H1 (cell line): ENCODE measurements at regions not wholly inside any gene's neighbourhood (a gene's known extent, or its start where the extent isn't known, plus 50 kb on each side); places are given as distances from the start of the nearest gene placed in this dataset.
A peak's percentile ranks its signal among the peaks of the same experiment; 100 is the strongest.
"Not testable (repeated sequence)": the region's sequence is repeated elsewhere in the genome, so short reads cannot be mapped to it uniquely, and the experiment has no call there.

Experiments
- CTCF ChIA-PET: fragments of 300-600 bp; sonication (Branson Sonifier 250); formaldehyde crosslinking; loops from one replicate; lab custom pipeline; 2021; ENCODE audit not compliant: partially characterized antibody; lab: Charles Lee
- POLR2A ChIA-PET: fragments of 300-600 bp; sonication (Branson Sonifier 250); formaldehyde crosslinking; loops from one replicate; lab custom pipeline; 2021; ENCODE audit warnings: inconsistent platforms; ENCODE audit not compliant: partially characterized antibody; lab: Charles Lee
- DNase-seq, 2 experiments: peaks; one replicate each; pipeline versions ENCODE4 v3.0.0 to v3.0.0-alpha.2; 2010 to 2022; ENCODE audit warnings: low spot score in 2 of 2, low read depth in 1 of 2, mixed read lengths in 1 of 2
- FAIRE-seq: peaks from 2 replicates; lab custom pipeline; 2011; peaks lifted over from hg19 to GRCh38; lab: Jason Lieb, UNC
- H2AFZ ChIP-seq: 2 replicates; pipeline ENCODE4 v1.8.1; 2012; ENCODE audit warnings: low read length, inconsistent platforms
- H2AK5ac ChIP-seq: 2 replicates; pipeline ENCODE4 v1.6.1; 2013; ENCODE audit warnings: low read depth, low read length
- H2BK120ac ChIP-seq: replicated peaks from 2 replicates; pipeline ENCODE3; 2013; ENCODE audit warnings: low read depth, low read length, inconsistent platforms
- H2BK12ac ChIP-seq: 2 replicates; pipeline ENCODE4 v1.6.1; 2013; ENCODE audit warnings: low read depth, low read length
- H2BK15ac ChIP-seq: 2 replicates; pipeline ENCODE4 v1.6.1; 2013; ENCODE audit warnings: low read length
- H2BK20ac ChIP-seq: 2 replicates; pipeline ENCODE4 v1.6.1; 2013; ENCODE audit warnings: low read length
- H2BK5ac ChIP-seq: 2 replicates; pipeline ENCODE4 v1.6.1; 2013; ENCODE audit warnings: low read depth, low read length
- H3K14ac ChIP-seq: 2 replicates; pipeline ENCODE4 v1.6.1; 2013; ENCODE audit warnings: inconsistent platforms; ENCODE audit not compliant: insufficient read length
- H3K18ac ChIP-seq: 2 replicates; pipeline ENCODE4 v1.6.1; 2013; ENCODE audit warnings: low read length; ENCODE audit errors: extremely low read depth
- H3K23ac ChIP-seq: 2 replicates; pipeline ENCODE4 v1.6.1; 2013; ENCODE audit warnings: inconsistent platforms; ENCODE audit not compliant: insufficient read length
- H3K23me2 ChIP-seq: 2 replicates; pipeline ENCODE4 v1.6.1; 2013; ENCODE audit warnings: low read depth, low read length
- H3K27ac ChIP-seq: 2 replicates; pipeline ENCODE4 v1.6.1; 2011; ENCODE audit warnings: low read depth, low read length, inconsistent platforms
- H3K27me3 ChIP-seq, 4 experiments: replicated peaks in 1 of 4; 1 replicate in 1 of 4; 2 replicates in 3 of 4; pipeline versions ENCODE4 v1.6.1 to v1.8.1; 2011 to 2013; ENCODE audit warnings: low read length in 3 of 4, mild to moderate bottlenecking in 3 of 4, inconsistent platforms in 2 of 4, mixed read lengths in 2 of 4, moderate library complexity in 1 of 4; ENCODE audit not compliant: control insufficient read depth in 3 of 4, insufficient read depth in 3 of 4; ENCODE audit errors: extremely low read depth in 1 of 4
- H3K36me3 ChIP-seq, 4 experiments: 2 replicates each; pipeline versions ENCODE4 v1.6.1 to v1.8.1; 2011 to 2013; ENCODE audit warnings: mild to moderate bottlenecking in 4 of 4, low read length in 3 of 4, moderate library complexity in 2 of 4, control low read depth in 1 of 4, inconsistent platforms in 1 of 4; ENCODE audit not compliant: insufficient read depth in 4 of 4, control insufficient read depth in 2 of 4
- H3K4ac ChIP-seq: replicated peaks from 2 replicates; pipeline ENCODE3; 2013; ENCODE audit warnings: low read length, low read depth, mixed read lengths, inconsistent platforms; ENCODE audit not compliant: insufficient read length
- H3K4me1 ChIP-seq, 4 experiments: replicated peaks in 1 of 4; 1 replicate in 1 of 4; 2 replicates in 3 of 4; pipeline versions ENCODE4 v1.6.1 to v1.8.1; 2011 to 2013; ENCODE audit warnings: low read length in 3 of 4, inconsistent platforms in 2 of 4, mixed read lengths in 1 of 4; ENCODE audit not compliant: insufficient read depth in 4 of 4, control insufficient read depth in 3 of 4
- H3K4me2 ChIP-seq, 2 experiments: 2 replicates each; pipeline versions ENCODE4 v1.6.1 to v1.8.1; 2011 to 2013; ENCODE audit warnings: low read depth in 2 of 2, low read length in 2 of 2, control low read depth in 1 of 2, inconsistent platforms in 1 of 2, mild to moderate bottlenecking in 1 of 2; ENCODE audit not compliant: insufficient read depth in 1 of 2
- H3K4me3 ChIP-seq, 4 experiments: fragments of 200-600, 300-600 bp in 1 of 4; sonication (generic), shearing (Covaris generic), sonication (Bioruptor Twin) in 1 of 4; 2 replicates each; pipeline versions ENCODE4 v1.5.1 to v1.8.1; 2011 to 2016; ENCODE audit warnings: low read length in 4 of 4, low read depth in 3 of 4, control low read depth in 2 of 4, inconsistent platforms in 2 of 4, mild to moderate bottlenecking in 2 of 4, mixed read lengths in 1 of 4, moderate library complexity in 1 of 4; ENCODE audit not compliant: insufficient read depth in 2 of 4; ENCODE audit errors: extremely low read depth in 1 of 4
- H3K56ac ChIP-seq: replicated peaks from 2 replicates; pipeline ENCODE3; 2013; ENCODE audit warnings: low read depth, mild to moderate bottlenecking, mixed read lengths, low read length, inconsistent platforms; ENCODE audit not compliant: insufficient read length
- H3K79me1 ChIP-seq: 2 replicates; pipeline ENCODE4 v1.6.1; 2013; ENCODE audit warnings: low read depth, low read length, control low read depth
- H3K79me2 ChIP-seq, 2 experiments: 2 replicates each; pipeline versions ENCODE4 v1.6.1 to v1.8.1; 2012 to 2013; ENCODE audit warnings: low read length in 2 of 2, mild to moderate bottlenecking in 2 of 2, inconsistent platforms in 1 of 2; ENCODE audit not compliant: insufficient read depth in 2 of 2, control insufficient read depth in 1 of 2
- H3K9ac ChIP-seq, 4 experiments: replicated peaks in 1 of 4; 1 replicate in 1 of 4; 2 replicates in 3 of 4; pipeline versions ENCODE4 v1.6.1 to v1.8.1; 2011 to 2013; ENCODE audit warnings: low read depth in 3 of 4, low read length in 3 of 4, control low read depth in 2 of 4, mild to moderate bottlenecking in 2 of 4, moderate library complexity in 2 of 4, inconsistent platforms in 1 of 4; ENCODE audit errors: extremely low read depth in 1 of 4
- H3K9me3 ChIP-seq, 2 experiments: 2 replicates each; pipeline versions ENCODE4 v1.6.1 to v1.8.1; 2012 to 2013; ENCODE audit warnings: mild to moderate bottlenecking in 2 of 2, moderate library complexity in 2 of 2, control low read depth in 1 of 2, inconsistent platforms in 1 of 2, low read depth in 1 of 2, low read length in 1 of 2, mixed read lengths in 1 of 2; ENCODE audit not compliant: insufficient read depth in 2 of 2
- H4K20me1 ChIP-seq, 2 experiments: replicated peaks in 1 of 2; 2 replicates each; pipeline versions ENCODE3 to v1.8.1; 2011 to 2013; ENCODE audit warnings: inconsistent platforms in 2 of 2, low read length in 2 of 2, mild to moderate bottlenecking in 1 of 2; ENCODE audit not compliant: insufficient read depth in 2 of 2, control insufficient read depth in 1 of 2
- H4K5ac ChIP-seq: 2 replicates; pipeline ENCODE4 v1.6.1; 2013; ENCODE audit warnings: low read length, low read depth, mixed read lengths, inconsistent platforms; ENCODE audit not compliant: insufficient read length
- H4K8ac ChIP-seq: 2 replicates; pipeline ENCODE4 v1.8.0; 2013; ENCODE audit warnings: mild to moderate bottlenecking, moderate library complexity, low read length, inconsistent platforms; ENCODE audit not compliant: insufficient read depth; ENCODE audit errors: extremely low read depth
- H4K91ac ChIP-seq: replicated peaks from 2 replicates; pipeline ENCODE3; 2013; ENCODE audit warnings: low read length, mixed read lengths, inconsistent platforms; ENCODE audit not compliant: insufficient read length
- MAFK ChIP-seq: IDR thresholded peaks from 2 replicates; pipeline ENCODE4 v1.6.1; 2012; ENCODE audit warnings: low read depth, mild to moderate bottlenecking, improper control_type of control experiment, low read length
- SP1 ChIP-seq: IDR thresholded peaks from 2 replicates; pipeline ENCODE4 v1.6.1; 2011; ENCODE audit warnings: low read depth, low read length
- WGBS, 2 experiments: shearing (Covaris generic) in 1 of 2; methylation state at CpG; one replicate each; pipeline versions ENCODE4 v1.1.6 to v1.1.7; 2013 to 2015; ENCODE audit warnings: low lambda C conversion rate in 2 of 2, mixed read lengths in 2 of 2, inconsistent platforms in 1 of 2, low coverage in 1 of 2, missing lambda C conversion rate in 1 of 2; ENCODE audit not compliant: insufficient replicate concordance in 2 of 2, insufficient coverage in 1 of 2, insufficient read length in 1 of 2; ENCODE audit errors: extremely low coverage in 1 of 2, missing lambda C conversion rate in 1 of 2; 5-methylcytosine and 5-hydroxymethylcytosine counted together

- no peak overlapping the region for H3K56ac ChIP-seq
- H2AK5ac ChIP-seq, result no peak overlapping the region
- H3K14ac ChIP-seq, result no peak overlapping the region
- H3K18ac ChIP-seq, result no peak overlapping the region
- H3K4me1 ChIP-seq, result no peaks in the 10 kb centered on the region
- 90% methylated on average over 9 of the region's 9 CpGs; no CpG with 5 or more reads in 1 of the 2 experiments for WGBS, 2 experiments
- H3K23me2 ChIP-seq, result no peaks in the 10 kb centered on the region
- no peak overlapping the region for H3K4me3 ChIP-seq
- no peaks in the 10 kb centered on the region for H3K36me3 ChIP-seq
- no peak overlapping the region for H2BK120ac ChIP-seq
- no peak overlapping the region for H2BK15ac ChIP-seq
- no peaks in the 10 kb centered on the region for H4K20me1 ChIP-seq
- H3K79me1 ChIP-seq, result no peaks in the 10 kb centered on the region
- peak; percentile 7 for FAIRE-seq
- no peak overlapping the region for H3K4ac ChIP-seq
- no peak overlapping the region for H3K4me2 ChIP-seq
- ChIA-PET CTCF (no interaction called here), POLR2A (no interaction called here)
- no peak overlapping the region for H2BK12ac ChIP-seq
- TF ChIP-seq SP1 (no peak), MAFK (no peak)
- no peaks in the 10 kb centered on the region for H3K27me3 ChIP-seq
- no peak overlapping the region for H4K5ac ChIP-seq
- no peak overlapping the region for H2BK20ac ChIP-seq
- no peak overlapping the region for H3K27ac ChIP-seq
- no peak overlapping the region for H3K23ac ChIP-seq
- 0 out of 2 replicates have a peak overlapping the region, but pooled peaks have one; percentile 24 for H2AFZ ChIP-seq
- H3K79me2 ChIP-seq, result no peaks in the 10 kb centered on the region
- no peak overlapping the region for H3K9ac ChIP-seq
- no peak overlapping the region for H4K8ac ChIP-seq
- no peak for DNase-seq
- H2BK5ac ChIP-seq, result no peak overlapping the region
- no peaks in the 10 kb centered on the region for H3K9me3 ChIP-seq
- H4K91ac ChIP-seq, result no peak overlapping the region
Measured at GRCh38 chr4:138334346-138335016, 92.3 kb upstream of the SLC7A11 start.

- H4K5ac ChIP-seq, H3K27me3 ChIP-seq, H4K20me1 ChIP-seq, H3K4ac ChIP-seq, H3K23ac ChIP-seq, H4K8ac ChIP-seq, H3K36me3 ChIP-seq, H3K23me2 ChIP-seq, H2AK5ac ChIP-seq, H3K27ac ChIP-seq, H3K79me1 ChIP-seq, H3K4me3 ChIP-seq, H4K91ac ChIP-seq, H3K9me3 ChIP-seq, H3K18ac ChIP-seq, CTCF ChIA-PET, H3K4me1 ChIP-seq, H3K9ac ChIP-seq, H2BK5ac ChIP-seq, H2BK12ac ChIP-seq, H3K79me2 ChIP-seq, H3K14ac ChIP-seq, H2BK15ac ChIP-seq, FAIRE-seq, H2AFZ ChIP-seq, H3K56ac ChIP-seq, POLR2A ChIA-PET, H2BK20ac ChIP-seq, H2BK120ac ChIP-seq, DNase-seq, H3K4me2 ChIP-seq: not testable (repeated sequence)
- 100% methylated on average over 1 of the region's 1 CpG; no CpG with 5 or more reads in 1 of the 2 experiments for WGBS, 2 experiments
Measured at GRCh38 chr4:138332415-138332814, 90.3 kb upstream of the SLC7A11 start.
